Retina (tissue), 1 donor: ENCODE measurements at regions not wholly inside any gene's neighbourhood (a gene's known extent, or its start where the extent isn't known, plus 50 kb on each side); places are given as distances from the start of the nearest gene placed in this dataset.

Experiments
- DNase-seq: peaks from one replicate; pipeline ENCODE4 v3.0.0-alpha.2; 2016

DNA sequence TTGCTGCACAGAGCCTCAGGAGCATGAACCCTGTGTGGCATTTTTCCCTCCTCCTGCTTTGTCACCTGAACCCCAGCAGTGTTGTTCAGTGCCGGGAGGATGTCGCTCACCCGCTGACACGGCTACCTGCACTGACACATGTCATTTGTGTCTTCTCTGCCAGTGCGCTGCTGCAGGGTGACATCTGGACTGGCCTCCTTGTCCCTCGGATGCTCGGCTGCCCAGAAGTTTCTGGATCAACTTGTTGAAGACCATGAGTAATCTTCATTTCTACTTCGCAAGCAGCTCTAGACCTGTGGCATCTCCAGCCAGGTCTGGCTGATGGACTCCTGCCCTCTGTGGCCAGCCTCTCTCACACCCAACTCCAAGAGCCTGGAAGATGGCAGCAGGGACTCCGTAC lies 311.1 kb upstream of the C2CD4B start:
- DNase-seq = no peak

DNA sequence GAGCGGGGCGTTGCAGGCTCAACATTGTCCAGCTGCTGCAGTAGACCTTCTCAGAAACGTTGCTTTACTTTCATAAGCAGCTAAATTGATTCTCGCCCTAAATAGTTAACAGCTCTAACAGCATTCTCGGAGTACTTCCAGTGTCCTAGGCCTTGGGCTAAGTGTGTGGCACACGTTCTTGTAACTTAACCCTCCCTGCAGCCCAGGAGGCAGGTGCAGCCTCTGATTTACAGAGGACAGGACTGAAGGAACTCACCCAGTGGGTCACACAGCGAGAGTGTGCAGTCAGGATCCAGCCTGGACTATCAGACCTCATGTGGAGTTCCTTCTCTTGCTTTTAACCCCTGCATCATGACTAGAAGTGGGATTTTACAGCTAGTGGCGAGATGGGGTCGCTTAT lies 312.8 kb upstream of the C2CD4B start:
- DNase-seq = no peak

DNA sequence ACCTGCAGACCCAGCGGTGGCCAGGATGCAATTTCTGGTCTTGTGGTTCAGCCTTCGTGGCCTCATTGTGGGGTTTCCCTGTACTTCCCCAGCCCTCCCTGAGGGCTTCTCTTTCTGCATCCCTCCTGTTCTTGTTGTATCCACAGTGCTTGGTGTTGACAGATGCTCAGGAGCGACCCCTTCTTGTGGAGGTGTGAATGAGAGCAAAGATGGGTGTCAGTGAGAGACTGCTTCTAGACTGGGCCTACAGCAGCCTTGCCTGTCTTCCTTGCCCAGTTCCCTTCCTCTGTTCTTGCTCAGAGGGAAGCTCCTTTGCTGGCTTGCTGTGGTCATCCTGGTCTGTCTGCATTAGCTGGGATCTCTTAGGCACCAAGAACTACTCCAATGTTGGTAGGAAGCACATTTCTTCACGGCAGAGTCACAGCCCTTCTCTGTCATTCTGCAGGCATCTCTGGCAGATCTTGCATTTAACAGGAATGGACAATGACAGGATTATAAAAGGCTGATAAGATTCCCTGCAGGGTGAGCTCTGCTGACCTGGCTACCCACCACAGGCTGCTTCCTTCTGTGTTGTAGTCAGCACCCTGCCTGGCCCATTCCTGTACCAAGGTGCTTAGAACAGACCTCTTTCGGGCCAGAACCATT lies 317.8 kb upstream of the C2CD4B start:
- peak; percentile 56 for DNase-seq

DNA sequence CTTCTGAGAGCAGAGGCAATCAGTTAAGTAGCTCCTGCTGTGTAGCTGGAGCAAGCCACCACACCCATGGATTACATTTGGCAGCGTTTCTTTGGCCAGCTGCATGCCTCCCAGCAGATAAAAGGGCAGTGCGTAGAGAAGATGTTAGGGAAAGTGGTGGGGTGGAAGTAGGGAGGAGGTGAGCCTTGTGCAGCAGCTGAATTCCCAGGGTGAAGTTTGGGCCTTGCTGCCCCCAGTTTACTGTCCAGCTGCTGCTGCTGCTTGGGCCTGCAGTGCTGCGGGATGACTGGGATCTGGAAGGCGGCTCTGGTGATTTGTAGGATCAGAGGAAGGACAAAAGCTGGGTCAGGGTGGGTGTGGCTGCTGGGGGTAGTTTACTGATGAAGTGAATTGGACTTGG lies 318.7 kb upstream of the C2CD4B start:
- no peak for DNase-seq

DNA sequence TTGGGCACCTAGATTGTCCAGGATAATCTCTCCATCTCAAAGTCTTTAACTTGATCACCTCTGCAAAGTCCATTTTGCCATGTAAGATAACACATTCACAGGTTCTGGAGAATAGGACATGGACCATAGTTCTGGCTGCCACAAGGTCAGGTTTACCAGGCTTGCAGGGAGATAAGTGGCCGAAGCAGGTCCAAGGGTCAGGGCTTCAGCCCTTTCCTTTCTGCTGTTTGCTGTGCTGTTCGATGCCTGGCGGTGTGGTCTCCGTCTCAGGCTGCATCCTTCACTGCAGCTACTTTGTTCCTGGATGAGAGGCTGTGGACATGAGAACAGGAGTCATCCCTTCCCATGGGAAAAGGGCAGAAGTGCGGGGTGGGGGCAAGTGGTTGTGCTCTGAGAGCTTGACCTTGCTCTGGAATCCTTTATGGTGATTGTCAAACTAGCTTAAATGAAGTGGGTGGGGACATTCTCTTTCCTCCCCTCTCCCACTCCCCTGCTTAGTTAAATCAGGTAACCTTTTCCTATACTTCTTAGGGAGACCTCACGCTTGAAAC lies 320.2 kb upstream of the C2CD4B start:
- no peak for DNase-seq

DNA sequence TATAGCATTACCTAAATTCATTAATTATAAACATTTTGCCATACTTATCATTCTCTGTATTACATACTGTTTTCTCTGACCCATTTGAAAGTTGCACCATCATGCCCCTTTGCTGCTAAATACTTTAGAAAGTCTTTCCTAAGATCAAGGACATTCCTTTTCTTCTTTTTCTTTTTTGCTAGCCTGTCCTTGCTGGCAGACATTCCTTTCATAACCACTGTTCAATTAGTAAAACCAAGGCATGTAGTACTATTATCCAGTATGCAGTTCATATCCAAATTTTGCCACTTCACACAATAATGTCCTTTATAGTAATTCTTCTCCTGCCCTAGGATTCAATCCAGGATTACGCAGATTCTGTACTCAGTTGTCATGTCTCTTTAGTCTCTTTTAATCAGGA lies 321.0 kb upstream of the C2CD4B start:
- DNase-seq = no peak

DNA sequence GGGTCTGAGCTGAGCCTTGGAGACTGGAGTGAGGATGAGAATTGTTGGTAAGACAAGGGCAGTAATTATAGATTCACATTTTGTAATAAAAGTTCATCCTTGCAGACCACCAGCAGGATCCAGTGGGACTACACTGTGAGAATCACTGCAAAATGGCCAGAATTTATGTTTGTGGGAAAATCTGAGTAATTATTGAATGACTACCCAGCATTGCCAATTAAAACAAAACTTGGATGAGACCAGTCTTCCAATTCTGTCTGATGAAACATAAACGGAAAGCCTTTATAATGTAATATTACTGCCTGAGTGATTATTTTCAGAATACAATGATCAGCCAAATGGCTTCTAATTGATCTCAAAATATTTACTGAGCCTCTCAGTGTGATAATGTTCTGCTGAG lies 323.3 kb upstream of the C2CD4B start:
- DNase-seq = no peak

DNA sequence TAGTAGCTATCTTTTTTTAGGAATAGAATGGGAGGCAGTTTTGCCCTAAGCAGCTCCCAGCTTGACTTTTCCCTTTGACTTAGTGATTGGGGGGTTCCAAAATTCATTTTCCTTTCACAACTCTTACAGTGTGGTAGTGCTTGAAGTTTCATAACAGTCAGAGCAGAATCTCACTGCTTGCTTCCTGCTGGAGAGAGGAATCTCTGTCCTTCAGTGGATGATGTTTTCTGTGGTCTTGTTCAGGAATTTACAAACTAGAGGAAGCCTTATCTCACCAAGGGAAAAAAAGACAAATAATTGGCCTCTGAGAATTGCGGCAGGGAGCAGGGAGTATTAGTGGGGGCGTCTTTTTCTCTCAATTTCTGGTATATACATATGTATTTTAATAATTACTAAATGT lies 326.6 kb upstream of the C2CD4B start:
- DNase-seq = no peak

DNA sequence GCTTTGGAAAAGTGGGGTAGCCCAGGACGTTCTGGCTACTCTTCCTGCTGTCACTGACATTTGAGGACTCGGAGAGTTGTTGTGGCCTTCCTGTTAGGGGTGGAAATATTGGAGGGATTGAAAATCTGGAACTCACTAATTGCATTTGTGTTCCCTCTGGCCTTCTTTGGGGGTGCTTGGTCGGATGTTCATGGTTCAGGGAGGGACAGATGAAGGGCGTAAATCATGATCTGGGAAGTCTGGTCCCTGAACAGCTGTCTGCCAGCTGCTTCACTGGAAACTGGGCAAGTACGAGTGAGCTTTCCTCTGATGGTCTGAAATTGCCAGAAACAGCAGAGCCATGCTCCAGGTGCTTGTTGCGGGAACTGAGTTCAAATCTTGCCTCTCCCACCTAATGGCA lies 327.8 kb upstream of the C2CD4B start:
- DNase-seq = no peak

DNA sequence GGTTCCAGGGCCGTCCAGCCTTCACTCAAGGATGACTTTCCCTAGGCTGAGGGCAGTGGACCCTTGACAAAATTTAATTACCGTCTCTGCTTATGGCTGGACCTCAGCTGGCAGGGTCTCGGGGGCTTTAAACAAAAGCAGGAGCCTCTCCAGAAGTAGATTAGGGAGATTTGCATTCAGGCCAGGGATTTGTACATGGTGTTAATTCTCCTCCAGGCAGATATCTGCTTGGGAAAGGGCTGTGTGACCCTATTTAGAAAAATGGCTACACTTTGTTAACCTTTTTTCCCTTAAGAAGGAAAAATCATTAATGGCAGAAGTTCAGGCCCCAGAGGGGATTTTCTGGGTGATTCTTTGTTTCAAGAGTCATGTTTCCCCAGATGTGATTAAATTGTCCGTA lies 329.1 kb upstream of the C2CD4B start:
- no peak for DNase-seq

DNA sequence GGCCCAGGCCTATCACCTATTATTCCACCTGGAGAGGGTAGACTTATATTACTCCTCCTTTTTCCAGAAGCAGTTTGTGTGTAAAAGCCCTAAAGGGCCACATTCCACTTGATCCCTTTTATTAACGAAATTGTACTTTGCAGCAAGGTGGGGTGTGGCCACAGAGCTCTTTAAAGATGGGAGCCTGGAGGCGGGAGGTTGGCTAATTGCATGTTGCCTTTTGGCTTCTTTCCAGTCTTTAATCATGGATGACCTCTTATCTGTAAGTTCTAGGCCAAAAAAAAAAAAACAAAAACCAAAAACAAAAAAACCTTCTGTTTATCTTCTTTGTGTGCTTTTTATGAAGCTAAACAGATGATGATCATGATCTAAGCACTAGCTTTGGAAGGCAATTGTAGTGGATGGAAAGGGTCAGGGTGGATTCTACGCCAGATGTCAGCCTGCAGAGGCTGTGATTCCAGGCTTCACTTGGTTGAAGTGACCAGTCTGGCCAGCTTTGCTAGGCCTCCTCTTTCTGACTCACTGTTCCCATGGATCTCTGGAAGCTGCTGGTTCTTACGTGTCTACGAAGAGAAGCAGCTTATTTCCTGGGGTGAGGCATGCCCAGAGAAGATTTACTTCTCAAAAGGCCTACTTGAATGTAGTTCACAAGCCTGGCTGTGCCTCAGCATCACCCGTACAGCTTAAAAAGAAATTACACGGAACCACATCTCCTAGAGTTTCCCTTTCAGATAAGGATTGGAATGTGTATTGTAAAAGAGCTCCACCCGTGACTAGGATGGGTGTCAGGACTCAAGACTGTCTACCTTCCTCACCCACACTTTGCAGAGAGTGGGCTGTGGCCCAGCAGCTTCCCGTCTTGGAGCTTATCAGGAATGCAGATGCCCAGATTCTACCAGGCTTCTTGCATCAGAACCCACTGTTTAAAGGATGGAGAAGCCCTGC lies 330.9 kb upstream of the C2CD4B start:
- no peak for DNase-seq

DNA sequence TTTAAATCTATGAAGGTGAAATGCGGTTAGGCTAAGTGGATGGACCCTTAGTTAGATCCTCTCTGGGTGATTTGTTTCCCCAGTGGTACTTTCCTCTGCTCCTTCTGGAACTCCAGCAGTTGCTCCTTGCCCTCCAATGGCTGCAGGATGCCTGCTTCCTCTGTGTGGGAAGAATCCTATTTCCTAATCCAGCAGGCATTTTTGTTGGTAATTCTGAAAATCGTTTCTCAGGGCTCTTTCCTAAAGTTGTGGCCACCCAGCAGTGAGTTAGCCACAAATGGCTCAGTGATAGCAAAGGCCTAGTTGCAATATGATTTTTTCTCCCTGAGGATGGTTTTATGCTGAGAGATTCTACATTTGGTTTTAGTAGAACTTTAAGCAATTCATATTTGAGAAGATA lies 332.3 kb upstream of the C2CD4B start:
- DNase-seq = no peak

DNA sequence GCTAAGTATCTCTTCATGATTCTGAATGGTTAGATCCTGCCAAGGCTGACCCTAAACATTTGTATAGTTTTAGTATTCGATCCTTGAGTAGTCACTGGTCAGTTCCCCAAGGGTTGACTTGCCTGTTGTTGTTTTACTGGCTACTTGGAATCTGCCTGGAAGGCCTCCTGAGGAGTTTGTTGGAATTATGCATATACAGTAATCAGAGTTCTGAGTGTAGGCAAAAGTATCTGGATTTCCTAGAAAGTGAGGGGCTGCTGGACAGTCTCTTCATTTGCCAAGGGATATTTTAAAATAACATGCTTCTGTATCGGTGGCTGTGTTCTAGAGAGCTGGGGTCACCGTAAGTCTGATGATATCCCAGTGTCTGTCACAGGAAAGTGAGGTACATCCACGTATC lies 333.2 kb upstream of the C2CD4B start:
- DNase-seq = no peak

DNA sequence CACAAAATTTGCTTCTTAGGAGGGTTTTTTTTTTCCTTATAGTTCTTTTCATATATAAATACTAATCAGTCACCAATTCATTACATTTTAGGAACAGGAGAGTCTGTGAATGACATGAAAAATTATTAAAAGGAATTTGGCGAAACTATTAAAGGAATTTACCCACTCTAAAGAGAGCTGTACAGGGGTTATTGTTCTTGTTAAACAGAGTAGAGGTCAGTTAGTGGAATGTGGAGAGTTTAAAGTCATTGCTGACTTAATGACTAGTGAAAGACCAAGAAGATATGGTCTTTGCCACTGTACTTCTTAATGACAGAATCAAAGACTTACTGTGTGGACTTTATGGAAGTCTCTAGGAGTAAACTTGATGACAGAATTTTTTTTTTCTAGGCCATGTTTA lies 333.6 kb upstream of the C2CD4B start:
- DNase-seq = no peak

DNA sequence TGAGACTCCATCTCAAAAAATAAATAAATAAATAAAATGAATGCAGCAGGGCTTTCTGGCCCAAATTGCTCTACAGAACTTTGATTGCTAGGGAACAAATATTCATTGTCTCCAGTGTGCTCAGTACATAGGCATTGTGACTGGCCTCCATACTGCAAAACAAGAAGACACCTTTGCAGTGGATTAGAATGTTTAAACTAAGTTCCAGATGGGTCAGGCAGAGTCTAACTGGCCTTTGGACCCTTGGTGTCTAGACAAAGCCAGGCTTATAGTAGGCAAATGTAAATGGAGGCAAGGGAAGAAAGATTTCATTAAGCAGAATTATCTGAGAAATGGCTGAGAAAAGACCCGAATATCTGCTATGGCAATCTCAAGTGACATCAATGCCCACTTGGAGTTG lies 335.2 kb upstream of the C2CD4B start:
- DNase-seq = no peak

DNA sequence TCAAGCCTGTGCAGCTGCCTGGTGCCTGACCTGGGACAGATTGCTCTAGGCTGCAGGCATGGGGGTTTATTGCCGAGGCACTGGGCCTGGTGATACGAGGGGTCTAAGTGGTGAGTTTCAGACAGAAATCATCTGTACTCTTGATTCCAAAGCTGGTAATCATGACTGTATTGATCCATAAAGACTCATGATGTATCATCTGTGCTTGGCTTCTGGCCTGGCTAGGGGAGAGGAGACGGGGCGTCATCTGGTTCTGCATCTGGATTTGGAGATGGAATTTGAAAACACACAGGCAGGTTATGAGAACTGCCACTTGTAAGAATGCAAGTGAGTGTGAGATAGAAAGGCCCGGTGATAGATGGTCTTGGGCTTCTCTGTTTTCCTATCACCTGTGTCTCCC lies 337.4 kb upstream of the C2CD4B start:
- DNase-seq = no peak

DNA sequence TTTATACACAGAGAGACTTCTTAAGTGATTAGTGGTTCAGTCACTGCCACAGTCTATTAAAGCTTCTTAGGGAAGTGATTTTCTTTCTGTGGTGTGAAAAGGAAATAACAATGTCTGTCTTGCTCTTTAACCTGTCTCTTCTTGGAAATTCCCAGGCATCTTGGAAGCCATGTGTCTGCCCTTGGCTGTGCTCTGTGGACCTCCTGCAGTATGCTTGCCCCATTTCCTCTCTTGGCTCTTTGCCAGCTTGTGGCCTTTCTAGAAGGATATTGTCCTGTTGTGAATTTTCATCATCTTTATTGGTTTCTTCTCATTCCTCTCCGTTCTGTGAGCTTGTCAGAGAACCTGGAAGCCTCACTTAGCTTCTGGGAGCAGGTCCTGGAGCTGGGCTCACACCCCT lies 338.4 kb upstream of the C2CD4B start:
- no peak for DNase-seq

DNA sequence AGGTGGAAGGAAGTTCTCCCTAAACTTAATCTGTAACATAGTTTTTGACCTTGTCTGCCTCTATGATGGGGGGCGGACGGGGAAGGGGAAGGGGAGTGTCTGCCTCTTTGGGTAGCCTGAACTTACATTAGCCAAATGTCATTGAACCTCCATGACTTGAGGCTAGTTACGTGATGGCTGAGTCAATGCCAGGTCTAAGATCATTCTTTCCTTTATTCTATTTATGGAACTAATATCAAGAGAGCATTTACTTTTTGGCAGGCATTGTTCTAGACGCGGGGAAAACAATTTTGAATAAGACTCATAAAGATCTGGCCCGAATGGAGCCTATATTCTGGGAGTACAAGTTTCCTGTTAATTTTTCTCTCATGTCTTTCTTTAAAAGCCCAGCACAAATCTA lies 340.7 kb upstream of the C2CD4B start:
- DNase-seq = no peak

DNA sequence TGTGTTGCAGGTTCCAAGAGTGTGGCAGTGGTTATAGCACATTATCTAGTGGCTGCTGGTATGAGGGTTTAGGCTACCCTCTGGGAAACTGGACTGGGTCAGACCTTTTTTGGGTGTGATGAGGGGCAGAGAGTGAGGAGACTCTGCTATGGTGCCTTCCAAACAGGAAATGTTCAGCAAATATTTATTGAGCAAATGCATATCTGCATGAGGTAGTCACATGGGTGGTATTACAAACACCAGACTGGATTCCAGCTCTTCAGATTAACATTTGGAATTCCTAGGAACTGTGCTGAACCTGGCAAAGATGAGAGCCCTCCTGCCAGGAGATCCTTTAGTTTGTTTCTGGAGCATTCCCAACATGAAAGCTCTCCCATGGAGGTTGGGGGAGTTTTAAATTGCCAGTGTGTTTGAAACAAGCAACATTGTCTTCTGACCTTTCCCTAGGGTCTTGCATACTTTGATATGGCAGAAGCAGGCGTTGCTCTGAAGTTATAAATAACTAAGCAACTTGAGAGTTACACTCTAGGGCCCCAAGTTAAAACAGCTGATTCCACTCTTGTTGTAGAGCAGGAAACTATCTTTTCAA lies 341.2 kb upstream of the C2CD4B start:
- no peak for DNase-seq

DNA sequence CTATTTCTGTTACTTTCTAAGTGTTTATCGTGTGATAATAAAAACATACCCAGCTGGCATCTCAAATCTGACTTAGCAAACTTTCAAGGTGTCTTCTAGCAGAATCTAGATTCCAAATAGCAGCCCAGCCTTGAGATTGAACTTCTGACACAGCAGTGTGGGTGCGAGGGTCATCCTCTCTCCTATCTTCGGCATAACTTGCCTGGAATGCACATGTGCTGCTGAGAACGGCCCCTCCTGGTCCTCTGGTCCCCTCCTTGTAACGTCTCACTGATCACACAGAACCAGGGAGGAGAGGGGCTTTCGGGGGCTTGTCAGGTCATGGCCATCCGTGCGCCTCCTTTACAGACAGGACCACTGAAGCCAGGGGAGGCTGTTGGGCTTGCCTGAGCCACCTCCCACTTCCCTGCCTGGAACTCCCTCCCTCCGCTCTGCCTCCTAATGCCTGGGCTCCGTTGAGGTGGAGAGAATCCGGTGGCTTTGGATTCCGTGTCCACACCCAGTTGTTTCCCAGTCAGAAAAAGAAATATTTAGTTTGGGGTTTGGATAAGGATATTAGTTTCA lies 344.4 kb upstream of the C2CD4B start:
- DNase-seq = no peak

DNA sequence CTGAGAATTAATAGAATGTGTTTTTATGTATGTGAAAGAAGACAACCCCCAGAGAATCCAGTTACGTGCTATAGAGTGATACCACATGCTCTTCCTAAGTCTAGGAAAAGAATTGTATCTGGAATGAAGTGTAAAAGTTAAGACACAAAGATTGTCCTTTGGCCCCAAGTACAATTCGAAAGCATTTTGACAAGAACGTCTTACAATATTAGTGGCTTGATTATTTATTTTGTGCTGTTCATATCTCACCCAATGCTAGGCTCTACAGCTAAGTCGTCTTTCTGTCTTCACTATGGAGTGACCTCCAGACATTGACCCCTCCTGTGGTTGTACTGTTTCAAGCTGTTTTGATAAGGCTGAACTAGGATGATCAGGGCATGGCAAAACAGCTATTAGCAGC lies 345.7 kb upstream of the C2CD4B start:
- DNase-seq = no peak

DNA sequence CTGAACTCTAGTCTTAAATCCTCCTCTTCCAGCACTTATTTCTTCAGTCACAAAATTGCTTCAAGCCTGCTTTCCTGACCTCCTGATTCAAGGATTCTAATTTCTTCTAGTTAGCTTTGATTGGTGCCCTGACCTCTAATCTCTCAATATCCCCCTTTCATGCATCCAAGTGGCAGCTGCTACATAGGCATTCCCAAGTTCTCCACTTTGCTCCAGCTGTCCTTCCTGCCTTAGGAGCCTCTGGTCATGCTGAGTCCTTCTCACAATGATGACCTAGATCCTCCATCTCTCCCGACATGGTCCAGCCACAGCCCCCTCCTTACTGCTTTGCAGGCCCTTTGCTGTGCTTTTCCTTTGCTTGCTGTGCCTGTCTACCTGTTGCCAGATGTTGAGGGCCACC lies 347.8 kb upstream of the C2CD4B start:
- DNase-seq = no peak

DNA sequence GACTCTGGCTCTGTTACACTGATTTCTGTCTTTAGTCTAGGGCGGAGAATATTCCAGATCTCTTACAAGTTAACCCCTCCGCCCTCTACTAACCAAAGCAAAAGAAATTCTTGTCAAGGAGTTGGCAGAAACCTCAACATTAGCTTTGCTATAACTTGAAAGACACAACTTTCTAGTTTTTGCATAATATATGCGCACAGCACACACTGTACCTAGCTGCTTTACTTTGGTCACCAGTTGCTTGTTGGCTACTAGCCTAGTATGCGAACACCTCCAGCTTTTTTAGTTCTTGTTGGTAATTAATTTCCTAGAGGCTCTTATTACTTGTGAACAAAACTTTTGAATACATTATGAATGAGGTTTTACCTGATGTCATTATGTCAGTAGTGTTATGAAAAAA lies 348.8 kb upstream of the C2CD4B start:
- no peak for DNase-seq
